Fibroblast of skin of abdomen (primary cell): ENCODE measurements at regions not wholly inside any gene's neighbourhood (a gene's known extent, or its start where the extent isn't known, plus 50 kb on each side); places are given as distances from the start of the nearest gene placed in this dataset.

Experiments
- DNase-seq: peaks from one replicate; pipeline ENCODE4 v3.0.0-alpha.2; 2013

DNA sequence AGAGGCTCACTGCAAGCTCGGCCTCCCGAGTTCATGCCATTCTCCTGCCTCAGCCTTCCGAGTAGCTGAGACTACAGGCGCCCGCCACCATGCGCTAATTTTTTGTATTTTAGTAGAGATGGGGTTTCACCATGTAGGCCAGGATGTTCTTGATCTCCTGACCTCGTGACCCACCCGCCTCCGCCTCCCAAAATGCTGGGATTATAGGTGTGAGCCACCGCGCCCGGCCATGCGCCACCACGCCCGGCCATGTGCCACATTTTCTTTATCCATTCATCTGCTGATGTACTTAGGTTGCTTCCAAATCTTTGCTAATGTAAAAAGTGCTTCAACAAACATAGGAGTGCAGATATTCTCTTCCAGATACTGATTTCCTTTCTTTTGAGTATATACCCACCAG lies 408.6 kb downstream of the CAAP1 start:
- no peak for DNase-seq

- DNase-seq: no peak
Measured at GRCh38 chr9:26477963-26478362, 414.6 kb downstream of the CAAP1 start.

- DNase-seq: no peak
Measured at GRCh38 chr9:26471261-26471660, 421.3 kb downstream of the CAAP1 start.

DNA sequence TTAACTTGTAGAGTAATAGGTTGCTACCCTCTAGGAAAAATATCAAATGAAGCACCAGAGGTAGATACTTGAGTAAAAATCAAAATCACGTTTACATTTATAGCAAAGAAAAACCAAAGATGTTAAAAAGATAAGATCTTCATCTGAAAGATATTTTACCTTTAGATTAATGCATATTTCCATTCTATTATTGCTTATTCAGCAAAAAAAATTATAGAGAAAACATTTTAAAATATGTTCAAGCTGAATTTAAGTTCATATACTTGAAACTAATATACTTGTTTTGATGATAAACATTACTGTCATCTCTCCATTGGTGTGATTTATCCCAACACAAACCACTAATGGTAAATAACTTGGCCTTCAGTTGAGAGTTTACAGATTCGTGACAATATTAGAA lies 422.3 kb downstream of the CAAP1 start:
- no peak for DNase-seq

- no peak for DNase-seq
Measured at GRCh38 chr9:26463837-26464236, 428.8 kb downstream of the CAAP1 start.

DNA sequence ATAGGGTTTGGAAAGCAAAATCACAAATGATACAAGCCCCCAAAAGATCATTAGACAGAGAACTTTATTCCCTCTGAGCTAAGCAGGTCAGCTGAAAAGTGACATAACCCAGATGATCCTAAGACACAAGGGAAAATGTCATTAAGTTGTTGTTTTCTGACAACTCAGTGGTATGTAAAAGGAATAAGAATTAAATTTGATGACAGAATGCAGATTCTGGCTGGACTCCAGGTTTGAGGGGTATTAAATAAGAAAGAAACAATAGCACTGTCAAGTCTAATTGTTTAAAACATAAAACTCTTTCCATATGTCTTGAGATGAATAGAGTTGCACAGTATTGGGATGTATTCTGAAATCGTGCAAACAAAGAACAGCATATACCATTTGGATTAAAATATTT lies 429.9 kb downstream of the CAAP1 start:
- no peak for DNase-seq

GRCh38 chr9:26462213-26462612 lies 430.4 kb downstream of the CAAP1 start:
- no peak for DNase-seq

- no peak for DNase-seq
Measured at GRCh38 chr9:26460624-26461023, 432.0 kb downstream of the CAAP1 start.

DNA sequence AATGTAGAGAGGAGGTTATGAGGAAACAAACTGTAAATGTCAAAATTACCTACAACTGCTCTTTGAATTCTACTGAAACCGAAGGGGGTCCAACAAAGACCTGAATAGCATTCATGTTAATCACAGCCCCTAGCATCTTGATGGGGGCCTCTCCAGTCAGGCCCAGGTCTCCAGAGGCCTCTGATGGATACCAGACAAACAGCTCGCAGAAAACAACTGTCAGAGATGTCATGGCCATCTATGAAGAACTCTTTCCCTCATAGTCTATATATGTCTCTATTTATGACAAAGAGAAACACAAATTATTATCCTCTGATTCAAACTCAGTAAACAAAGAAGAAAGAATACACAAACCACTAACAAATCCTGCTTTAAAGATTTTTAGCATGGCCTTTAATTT lies 432.6 kb downstream of the CAAP1 start:
- no peak for DNase-seq

GRCh38 chr9:26458054-26458453 lies 434.5 kb downstream of the CAAP1 start:
- DNase-seq: no peak

- DNase-seq: no peak
Measured at GRCh38 chr9:26457151-26457550, 435.5 kb downstream of the CAAP1 start.

DNA sequence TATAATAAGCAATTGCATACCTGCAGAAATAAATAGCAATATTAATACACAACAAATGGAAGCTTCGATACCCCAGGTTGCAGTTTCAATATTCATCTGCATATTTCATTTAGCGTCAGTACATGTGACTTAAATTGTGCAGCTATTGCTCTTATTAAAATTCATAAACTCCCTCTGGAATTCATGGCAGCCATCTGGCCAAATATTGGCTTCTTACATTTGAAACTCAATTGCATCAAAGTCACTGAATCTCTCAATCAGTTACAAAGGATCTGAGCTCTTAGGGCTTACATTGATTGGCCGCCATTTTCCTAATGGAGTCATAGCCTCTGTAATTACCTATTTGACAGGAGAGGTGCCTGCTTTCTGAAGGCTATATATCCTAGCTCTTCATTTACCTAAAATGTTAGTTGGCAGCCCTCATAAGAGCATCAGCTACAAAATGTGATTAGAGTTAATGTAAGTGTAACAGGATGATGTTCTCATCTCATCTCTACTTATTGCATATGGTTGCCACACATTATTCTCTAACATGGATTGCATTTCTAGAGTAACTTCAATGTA lies 453.5 kb downstream of the CAAP1 start:
- no peak for DNase-seq

GRCh38 chr9:26437056-26437711 lies 455.4 kb downstream of the CAAP1 start:
- no peak for DNase-seq

GRCh38 chr9:26426551-26427131 lies 466.0 kb downstream of the CAAP1 start:
- DNase-seq: no peak

- DNase-seq: no peak
Measured at GRCh38 chr9:26418480-26418879, 474.1 kb downstream of the CAAP1 start.

DNA sequence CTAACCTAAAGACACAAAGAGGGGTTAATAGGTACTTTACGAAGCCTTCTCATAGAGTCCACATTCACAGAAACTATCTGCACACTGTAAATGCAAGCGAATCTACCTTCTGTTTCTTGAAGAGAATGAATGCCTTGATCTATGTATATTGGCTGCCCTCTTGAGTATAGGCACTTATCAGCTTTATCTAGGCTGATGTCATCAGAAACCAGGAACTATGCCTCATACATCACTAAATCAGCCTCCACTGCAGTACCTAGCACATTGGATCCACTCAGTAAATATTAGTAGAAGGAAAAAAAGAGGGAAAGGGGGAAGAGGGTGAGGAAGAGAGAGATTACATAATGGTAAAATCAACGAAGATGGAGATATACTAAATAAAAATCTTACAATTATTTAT lies 477.1 kb downstream of the CAAP1 start:
- DNase-seq: no peak

GRCh38 chr9:26413611-26414010 lies 479.0 kb downstream of the CAAP1 start:
- no peak for DNase-seq

DNA sequence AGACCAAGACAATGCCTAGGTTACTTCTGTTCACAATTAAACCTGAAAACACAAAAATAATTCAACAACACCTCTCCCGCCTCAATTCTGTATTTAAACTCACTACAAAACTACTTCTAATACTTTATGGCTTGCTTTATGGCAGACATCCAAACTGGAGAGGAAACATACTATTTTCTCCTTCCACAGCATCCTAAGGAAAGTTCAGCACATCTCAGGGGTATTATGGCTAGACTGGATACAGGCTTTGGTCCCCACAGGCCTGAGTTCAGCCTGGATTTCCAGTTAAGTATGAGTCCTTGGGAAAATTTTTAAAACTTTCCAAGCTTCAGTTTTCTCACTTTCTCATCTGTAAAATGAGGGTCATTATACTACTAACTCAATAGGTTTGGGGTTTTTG lies 480.2 kb downstream of the CAAP1 start:
- DNase-seq: no peak

GRCh38 chr9:26406676-26407075 lies 485.9 kb downstream of the CAAP1 start:
- no peak for DNase-seq

DNA sequence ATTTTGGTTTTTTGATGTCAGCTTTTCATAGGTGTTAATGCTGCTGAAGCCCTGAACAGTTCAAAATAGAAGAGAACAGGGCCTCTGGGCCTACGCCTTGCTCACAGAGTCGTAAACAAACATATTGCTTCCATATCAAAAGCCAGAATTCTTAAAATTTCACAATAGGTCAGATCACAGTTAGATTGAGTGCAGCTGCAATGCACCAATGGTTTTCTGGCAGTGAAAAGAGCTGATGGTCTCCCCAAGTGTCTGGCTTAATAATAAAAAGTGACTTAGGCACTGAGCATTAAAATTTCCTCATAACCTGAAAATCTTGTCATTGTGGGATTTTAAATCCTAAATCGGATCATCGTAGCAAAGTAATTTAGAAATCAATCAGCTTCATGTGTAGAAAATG lies 493.0 kb downstream of the CAAP1 start:
- no peak for DNase-seq

DNA sequence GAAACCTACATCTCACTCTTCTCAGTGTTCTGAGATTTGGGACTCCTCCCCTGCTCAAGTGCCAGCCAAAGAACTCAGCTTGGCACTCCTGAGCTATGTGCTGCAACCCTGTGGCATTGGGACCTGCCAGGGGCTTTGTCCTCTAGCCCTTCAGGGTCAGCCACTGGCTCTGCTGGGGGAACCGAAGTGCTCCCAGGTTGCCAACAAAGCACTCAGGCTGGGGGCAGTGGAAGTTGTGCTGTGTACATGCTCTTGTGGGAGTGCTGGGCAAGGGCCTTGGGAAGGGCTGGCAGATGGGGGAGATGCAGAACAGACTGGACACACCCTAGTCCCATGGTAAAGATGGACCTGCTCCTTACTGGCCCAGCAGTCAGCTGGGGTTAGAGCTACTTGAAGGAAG lies 498.6 kb downstream of the CAAP1 start:
- DNase-seq: no peak

GRCh38 chr9:26392639-26393038 lies 500.0 kb downstream of the CAAP1 start:
- no peak for DNase-seq

GRCh38 chr9:26391036-26391435 lies 501.6 kb downstream of the CAAP1 start:
- DNase-seq: no peak

DNA sequence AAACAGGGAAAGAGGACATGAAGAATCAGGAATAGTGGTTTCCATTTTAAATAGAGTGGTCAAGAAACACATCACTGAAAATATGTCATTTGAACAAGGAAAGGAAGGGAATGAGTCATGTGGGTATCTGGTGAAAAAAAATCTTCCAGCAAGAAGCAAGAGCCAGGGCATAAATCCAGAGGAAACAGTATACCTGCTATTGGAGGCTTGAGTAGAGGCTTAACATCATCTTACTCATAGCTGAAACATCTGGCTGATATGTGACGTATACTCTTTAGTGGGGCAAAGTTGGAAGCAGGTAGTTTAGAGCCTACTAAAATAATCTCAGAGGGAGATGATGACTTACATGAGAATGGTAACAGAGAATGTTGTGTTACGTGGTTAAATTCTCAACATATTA lies 517.2 kb downstream of the CAAP1 start:
- DNase-seq: peak; percentile 5

GRCh38 chr9:26373616-26374015 lies 519.0 kb downstream of the CAAP1 start:
- DNase-seq: no peak
